HG02885 (cell line): ENCODE measurements at regions not wholly inside any gene's neighbourhood (a gene's known extent, or its start where the extent isn't known, plus 50 kb on each side); places are given as distances from the start of the nearest gene placed in this dataset.
"Not testable (repeated sequence)": the region's sequence is repeated elsewhere in the genome, so short reads cannot be mapped to it uniquely, and the experiment has no call there.

Experiments
- ATAC-seq: cut with Tn5 transposase; IDR thresholded peaks from one replicate; pipeline ENCODE4 v1.9.1; 2021; ENCODE audit warnings: mild to moderate bottlenecking; ENCODE audit not compliant: unreplicated experiment, poor library complexity

- ATAC-seq = no peak
Observed at GRCh38 chr14:41298328-41298690, 308.4 kb upstream of the LRFN5 start.

GRCh38 chr14:41297576-41298327 is 308.9 kb upstream of the LRFN5 start:
- no peak for ATAC-seq

- no peak for ATAC-seq
Observed at GRCh38 chr14:41295734-41296133, 310.9 kb upstream of the LRFN5 start.

GRCh38 chr14:41289025-41289424 is 317.7 kb upstream of the LRFN5 start:
- ATAC-seq = no peak

- no peak for ATAC-seq
Observed at GRCh38 chr14:41285186-41285748, 321.4 kb upstream of the LRFN5 start.

GRCh38 chr14:41280745-41281144 is 325.9 kb upstream of the LRFN5 start:
- no peak for ATAC-seq

- no peak for ATAC-seq
Observed at GRCh38 chr14:41277450-41277849, 329.2 kb upstream of the LRFN5 start.

- no peak for ATAC-seq
Observed at GRCh38 chr14:41257476-41257875, 349.2 kb upstream of the LRFN5 start.

GRCh38 chr14:41235466-41235865 is 371.2 kb upstream of the LRFN5 start:
- ATAC-seq = no peak

- no peak for ATAC-seq
Observed at GRCh38 chr14:41230683-41231082, 376.0 kb upstream of the LRFN5 start.

- no peak for ATAC-seq
Observed at GRCh38 chr14:41229824-41230223, 376.9 kb upstream of the LRFN5 start.

GRCh38 chr14:41225433-41225832 is 381.2 kb upstream of the LRFN5 start:
- no peak for ATAC-seq

GRCh38 chr14:41222581-41222980 is 384.1 kb upstream of the LRFN5 start:
- ATAC-seq = no peak

- not testable (repeated sequence) for ATAC-seq
Observed at GRCh38 chr14:41214978-41215377, 391.7 kb upstream of the LRFN5 start.

GRCh38 chr14:41201696-41202095 is 405.0 kb upstream of the LRFN5 start:
- ATAC-seq = no peak

GRCh38 chr14:41187868-41188267 is 418.8 kb upstream of the LRFN5 start:
- ATAC-seq = no peak

- no peak for ATAC-seq
Observed at GRCh38 chr14:41171045-41171444, 435.6 kb upstream of the LRFN5 start.

- no peak for ATAC-seq
Observed at GRCh38 chr14:41167040-41167439, 439.6 kb upstream of the LRFN5 start.

GRCh38 chr14:41154143-41154807 is 452.4 kb upstream of the LRFN5 start:
- no peak for ATAC-seq

GRCh38 chr14:41146391-41146790 is 460.3 kb upstream of the LRFN5 start:
- ATAC-seq = no peak

GRCh38 chr14:41144370-41144769 is 462.3 kb upstream of the LRFN5 start:
- ATAC-seq = no peak

- no peak for ATAC-seq
Observed at GRCh38 chr14:41137741-41138140, 468.9 kb upstream of the LRFN5 start.
